ENCODE measurements at regions not wholly inside any gene's neighbourhood (a gene's known extent, or its start where the extent isn't known, plus 50 kb on each side); places are given as distances from the start of the nearest gene placed in this dataset.

DNA sequence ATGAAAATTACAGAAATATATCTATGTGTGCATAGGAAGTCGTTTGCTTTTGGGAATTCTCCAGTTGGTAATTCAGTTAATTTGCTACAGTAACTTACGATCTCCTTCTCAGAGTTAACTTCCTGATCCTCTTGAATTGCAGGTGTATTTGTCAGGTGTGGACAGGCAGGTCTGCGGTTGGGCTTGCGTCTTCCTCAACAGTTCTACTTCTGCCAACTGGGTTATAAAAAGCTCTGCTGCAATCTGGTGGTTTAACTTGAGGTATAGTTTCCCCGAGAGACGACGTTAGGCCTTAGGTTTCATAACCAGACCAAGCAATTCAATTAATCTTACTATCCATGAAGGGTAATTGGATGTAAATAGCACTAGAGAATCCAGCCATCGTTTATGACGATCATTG is 88.2 kb downstream of the GABPA start:
- H3K27me3 Mint-ChIP-seq: peaks cover 3% of the 10 kb centered on the region
- no peaks in the 10 kb centered on the region for H3K4me1 Mint-ChIP-seq
- no peak overlapping the region for H3K4me3 Mint-ChIP-seq
- DNase-seq: no peak
- CTCF ChIA-PET: no interaction called here
- H3K27ac Mint-ChIP-seq: no peak overlapping the region
- no peaks in the 10 kb centered on the region for H3K36me3 Mint-ChIP-seq (ENCODE audit: low read depth)
- POLR2A ChIA-PET: no interaction called here
- H3K9me3 Mint-ChIP-seq: peaks cover 3% of the 10 kb centered on the region

- H3K27ac Mint-ChIP-seq: no peak overlapping the region
- POLR2A ChIA-PET: no interaction called here
These were observed 91.9 kb downstream of the GABPA start for GRCh38 chr21:25826652-25827051.

DNA sequence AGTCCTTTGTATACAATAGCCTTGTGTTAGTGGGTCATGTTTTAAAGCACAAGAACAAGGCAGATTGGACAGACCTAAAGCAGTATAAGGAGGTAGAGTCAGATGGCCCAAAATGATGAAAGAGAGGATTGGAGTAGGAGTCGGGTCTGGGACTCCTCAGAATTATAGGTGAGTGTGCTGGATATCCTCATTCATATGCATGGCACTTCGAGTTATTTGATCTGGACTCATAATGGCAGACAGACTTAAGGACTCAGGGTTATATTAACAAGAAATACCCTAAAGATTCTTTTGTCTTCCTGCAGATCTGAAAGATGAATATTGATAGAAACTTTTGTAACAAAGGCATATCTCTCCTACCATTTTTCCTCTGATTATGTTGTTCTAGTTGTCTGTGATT is 92.7 kb downstream of the GABPA start:
- Mint-ChIP-seq H3K27me3 (peaks cover 3% of the 10 kb centered on the region), H3K27ac (no peak overlapping the region), H3K9me3 (peaks cover 3% of the 10 kb centered on the region), H3K4me1 (peaks cover 16% of the 10 kb centered on the region), H3K4me3 (no peak overlapping the region), H3K36me3 (ENCODE audit: low read depth) (no peaks in the 10 kb centered on the region)
- ChIA-PET CTCF (no interaction called here), POLR2A (no interaction called here)
- DNase-seq: no peak

More at GRCh38 chr21:25826652-25827051, 91.9 kb downstream of the GABPA start:
- H3K36me3 Mint-ChIP-seq (ENCODE audit: low read depth): no peaks in the 10 kb centered on the region
- CTCF ChIA-PET: interaction anchor here (0.9 kb wide), 1 partner anchor 25 kb away, joined by 3 read pairs; no protein-coding TSS in a partner anchor
- DNase-seq: no peak
- H3K4me1 Mint-ChIP-seq: peaks cover 11% of the 10 kb centered on the region
- peaks cover 3% of the 10 kb centered on the region for H3K9me3 Mint-ChIP-seq
- H3K4me3 Mint-ChIP-seq: no peak overlapping the region
- H3K27me3 Mint-ChIP-seq: peaks cover 3% of the 10 kb centered on the region

Data from activated CD4-positive, alpha-beta memory T cell treated with anti-CD3 and anti-CD28 coated beads, Interleukin-2, amount 10 ng/mL, durations not matched to agents 7 days and 5 days (primary cell).